HG02870 (cell line): ENCODE measurements at regions not wholly inside any gene's neighbourhood (a gene's known extent, or its start where the extent isn't known, plus 50 kb on each side); places are given as distances from the start of the nearest gene placed in this dataset.
"Not testable (repeated sequence)": the region's sequence is repeated elsewhere in the genome, so short reads cannot be mapped to it uniquely, and the experiment has no call there.

Source experiments
- ATAC-seq: cut with Tn5 transposase; IDR thresholded peaks from one replicate; pipeline ENCODE4 v1.9.1; 2021; ENCODE audit warnings: mild to moderate bottlenecking, moderate library complexity; ENCODE audit not compliant: unreplicated experiment

GRCh38 chr14:25699981-25700380, 650.0 kb upstream of the STXBP6 start:
- ATAC-seq = no peak

- ATAC-seq = no peak
Measured at GRCh38 chr14:25698111-25698510, 648.2 kb upstream of the STXBP6 start.

GRCh38 chr14:25696176-25696575, 646.2 kb upstream of the STXBP6 start:
- no peak for ATAC-seq

- no peak for ATAC-seq
Measured at GRCh38 chr14:25685004-25685403, 635.1 kb upstream of the STXBP6 start.

GRCh38 chr14:25680934-25681333, 631.0 kb upstream of the STXBP6 start:
- no peak for ATAC-seq

- not testable (repeated sequence) for ATAC-seq
Measured at GRCh38 chr14:25680511-25680910, 630.6 kb upstream of the STXBP6 start.

- ATAC-seq = no peak
Measured at GRCh38 chr14:25677111-25677510, 627.2 kb upstream of the STXBP6 start.

GRCh38 chr14:25667387-25667786, 617.4 kb upstream of the STXBP6 start:
- ATAC-seq = no peak

- ATAC-seq = no peak
Measured at GRCh38 chr14:25666877-25667276, 616.9 kb upstream of the STXBP6 start.

- ATAC-seq = no peak
Measured at GRCh38 chr14:25658988-25659387, 609.0 kb upstream of the STXBP6 start.

GRCh38 chr14:25630447-25630846, 580.5 kb upstream of the STXBP6 start:
- ATAC-seq = no peak

GRCh38 chr14:25628978-25629377, 579.0 kb upstream of the STXBP6 start:
- no peak for ATAC-seq

GRCh38 chr14:25628390-25628789, 578.4 kb upstream of the STXBP6 start:
- no peak for ATAC-seq

- no peak for ATAC-seq
Measured at GRCh38 chr14:25626986-25627385, 577.0 kb upstream of the STXBP6 start.

GRCh38 chr14:25622763-25623162, 572.8 kb upstream of the STXBP6 start:
- ATAC-seq = no peak

GRCh38 chr14:25620515-25620914, 570.6 kb upstream of the STXBP6 start:
- ATAC-seq = no peak

GRCh38 chr14:25615174-25615573, 565.2 kb upstream of the STXBP6 start:
- ATAC-seq = no peak

- no peak for ATAC-seq
Measured at GRCh38 chr14:25607192-25607591, 557.2 kb upstream of the STXBP6 start.

- no peak for ATAC-seq
Measured at GRCh38 chr14:25602106-25602505, 552.2 kb upstream of the STXBP6 start.

GRCh38 chr14:25588751-25589150, 538.8 kb upstream of the STXBP6 start:
- no peak for ATAC-seq

- ATAC-seq = no peak
Measured at GRCh38 chr14:25574628-25575325, 524.8 kb upstream of the STXBP6 start.

- ATAC-seq = no peak
Measured at GRCh38 chr14:25570483-25570882, 520.5 kb upstream of the STXBP6 start.

- no peak for ATAC-seq
Measured at GRCh38 chr14:25557466-25557865, 507.5 kb upstream of the STXBP6 start.
